Loucy (cell line): ENCODE measurements at regions not wholly inside any gene's neighbourhood (a gene's known extent, or its start where the extent isn't known, plus 50 kb on each side); places are given as distances from the start of the nearest gene placed in this dataset.
"Not testable (repeated sequence)": the region's sequence is repeated elsewhere in the genome, so short reads cannot be mapped to it uniquely, and the experiment has no call there.

ENCODE experiments used
- H2AFZ ChIP-seq: fragments of 200-600 bp; sonication (generic); 2 replicates; pipeline ENCODE4 v1.6.0; 2016; ENCODE audit warnings: antibody characterized with exemption, mild to moderate bottlenecking, low read length, moderate library complexity
- H3F3A ChIP-seq: fragments of 200-600 bp; 2 replicates; pipeline ENCODE4 v1.6.0; 2016; ENCODE audit warnings: antibody characterized with exemption, low read depth, mild to moderate bottlenecking
- H3K27me3 ChIP-seq: fragments of 200-600 bp; sonication (generic); 2 replicates; pipeline ENCODE4 v1.6.1; 2014; ENCODE audit warnings: low read length, mild to moderate bottlenecking; ENCODE audit not compliant: insufficient read depth, poor library complexity, severe bottlenecking
- H3K36me3 ChIP-seq: fragments of 200-600 bp; sonication (generic); 2 replicates; pipeline ENCODE4 v1.6.1; 2016; ENCODE audit warnings: low read length; ENCODE audit not compliant: insufficient read depth
- H3K4me1 ChIP-seq: fragments of 200-600 bp; sonication (generic); 2 replicates; pipeline ENCODE4 v1.5.1; 2014; ENCODE audit warnings: low read length, mild to moderate bottlenecking; ENCODE audit not compliant: insufficient read depth, poor library complexity, severe bottlenecking
- H3K4me2 ChIP-seq: fragments of 200-600 bp; sonication (generic); 2 replicates; pipeline ENCODE4 v1.6.0; 2014; ENCODE audit warnings: antibody characterized with exemption, low read length, low read depth, mild to moderate bottlenecking; ENCODE audit not compliant: poor library complexity, severe bottlenecking
- H3K4me3 ChIP-seq: fragments of 200-600 bp; sonication (generic); 2 replicates; pipeline ENCODE4 v1.5.1; 2014; ENCODE audit warnings: low read length, mild to moderate bottlenecking, mixed read lengths; ENCODE audit not compliant: poor library complexity, severe bottlenecking
- H3K79me2 ChIP-seq: fragments of 200-600 bp; sonication (generic); 2 replicates; pipeline ENCODE4 v1.6.1; 2014; ENCODE audit warnings: low read length; ENCODE audit not compliant: insufficient read depth
- H3K9ac ChIP-seq: fragments of 200-600 bp; sonication (generic); 2 replicates; pipeline ENCODE4 v1.6.0; 2014; ENCODE audit warnings: mild to moderate bottlenecking, low read depth, low read length, moderate library complexity; ENCODE audit not compliant: poor library complexity, severe bottlenecking
- H3K9me2 ChIP-seq: fragments of 200-600 bp; sonication (generic); replicated peaks from 2 replicates; pipeline ENCODE4 v1.6.1; 2016; ENCODE audit warnings: low read depth, low read length, mixed read lengths
- H3K9me3 ChIP-seq: fragments of 200-600 bp; sonication (generic); 2 replicates; pipeline ENCODE4 v1.6.1; 2014; ENCODE audit warnings: mild to moderate bottlenecking, antibody characterized with exemption, low read length, low read depth; ENCODE audit not compliant: insufficient read depth
- H4K20me1 ChIP-seq: fragments of 200-600 bp; sonication (generic); 2 replicates; pipeline ENCODE4 v1.6.0; 2014; ENCODE audit warnings: antibody characterized with exemption, low read length, mild to moderate bottlenecking; ENCODE audit not compliant: insufficient read depth, poor library complexity, severe bottlenecking
- CTCF ChIP-seq: fragments of 200-600 bp; sonication (generic); conservative IDR thresholded peaks from 2 replicates; pipeline ENCODE4 v1.5.1; 2014; ENCODE audit warnings: mild to moderate bottlenecking, antibody characterized with exemption, low read length
- EZH2phosphoT487 ChIP-seq: fragments of 200-600 bp; IDR thresholded peaks from 2 replicates; pipeline ENCODE4 v1.6.1; 2018; ENCODE audit warnings: antibody characterized with exemption, mild to moderate bottlenecking, moderate library complexity, borderline replicate concordance

GRCh38 chr10:89980166-89980565, 278.8 kb downstream of the KIF20B start:
- no peaks in the 10 kb centered on the region for H3K9me2 ChIP-seq
- no peaks in the 10 kb centered on the region for H3K79me2 ChIP-seq
- TF ChIP-seq CTCF: no peak
- TF ChIP-seq EZH2phosphoT487: no peak
- H3K36me3 ChIP-seq: no peaks in the 10 kb centered on the region
- no peak overlapping the region for H3K9ac ChIP-seq
- no peaks in the 10 kb centered on the region for H3K27me3 ChIP-seq
- no peaks in the 10 kb centered on the region for H3K4me1 ChIP-seq
- no peak overlapping the region for H3K4me3 ChIP-seq
- no peak overlapping the region for H2AFZ ChIP-seq
- H3K4me2 ChIP-seq: no peak overlapping the region
- H3K9me3 ChIP-seq: no peaks in the 10 kb centered on the region; the same call in 1 of the 2 replicates
- H4K20me1 ChIP-seq: no peaks in the 10 kb centered on the region
- H3F3A ChIP-seq: no peaks in the 10 kb centered on the region

- no peaks in the 10 kb centered on the region for H3F3A ChIP-seq
- no peaks in the 10 kb centered on the region for H3K36me3 ChIP-seq
- H4K20me1 ChIP-seq: no peaks in the 10 kb centered on the region
- H3K4me2 ChIP-seq: no peak overlapping the region
- H3K4me3 ChIP-seq: no peak overlapping the region
- H3K9ac ChIP-seq: no peak overlapping the region
- no peaks in the 10 kb centered on the region for H3K9me2 ChIP-seq
- H2AFZ ChIP-seq: no peak overlapping the region
- H3K27me3 ChIP-seq: no peaks in the 10 kb centered on the region
- H3K9me3 ChIP-seq: no peaks in the 10 kb centered on the region; the same call in 1 of the 2 replicates
- H3K4me1 ChIP-seq: no peaks in the 10 kb centered on the region
- H3K79me2 ChIP-seq: no peaks in the 10 kb centered on the region
- TF ChIP-seq EZH2phosphoT487 (no peak), CTCF (no peak)
These were observed 280.5 kb downstream of the KIF20B start for GRCh38 chr10:89981891-89982290.

GRCh38 chr10:89985446-89985845, 284.1 kb downstream of the KIF20B start:
- Histone ChIP-seq H3K4me3 (no peak overlapping the region), H3K4me2 (no peak overlapping the region), H3K9ac (no peak overlapping the region), H3K36me3 (no peaks in the 10 kb centered on the region), H3K9me3 (no peaks in the 10 kb centered on the region), H4K20me1 (no peaks in the 10 kb centered on the region), H3K9me2 (no peaks in the 10 kb centered on the region), H2AFZ (no peak overlapping the region), H3F3A (no peaks in the 10 kb centered on the region), H3K27me3 (no peaks in the 10 kb centered on the region), H3K4me1 (no peaks in the 10 kb centered on the region), H3K79me2 (no peaks in the 10 kb centered on the region)
- TF ChIP-seq EZH2phosphoT487: no peak
- no peak for TF ChIP-seq CTCF

GRCh38 chr10:89988361-89988760, 287.0 kb downstream of the KIF20B start:
- H3F3A ChIP-seq, H3K36me3 ChIP-seq, H3K4me2 ChIP-seq, H4K20me1 ChIP-seq, H3K27me3 ChIP-seq, H3K4me1 ChIP-seq, H3K4me3 ChIP-seq, H2AFZ ChIP-seq, H3K79me2 ChIP-seq, H3K9ac ChIP-seq, H3K9me3 ChIP-seq, H3K9me2 ChIP-seq: not testable (repeated sequence)
